OCI-LY7 (cell line): ENCODE measurements at regions not wholly inside any gene's neighbourhood (a gene's known extent, or its start where the extent isn't known, plus 50 kb on each side); places are given as distances from the start of the nearest gene placed in this dataset.

ENCODE experiments used
- BruUV-seq: library from RNA; stranded (reverse); fragments of 400-500 nt; replicated peaks from 2 replicates; lab custom pipeline; 2021; lab: Mats Ljungman, UMichigan
- CTCF ChIA-PET: fragments of 300-600 bp; sonication (Branson Sonifier 250); formaldehyde crosslinking; loops from one replicate; lab custom pipeline; 2022; ENCODE audit warnings: antibody characterized with exemption; ENCODE audit not compliant: unreplicated experiment; lab: Charles Lee
- POLR2A ChIA-PET: fragments of 300-600 bp; sonication (Branson Sonifier 250); formaldehyde crosslinking; loops from one replicate; lab custom pipeline; 2022; ENCODE audit warnings: antibody characterized with exemption; lab: Charles Lee
- DNase-seq: peaks from one replicate; pipeline ENCODE4 v3.0.0-alpha.2; 2015; ENCODE audit warnings: low spot score
- H2AFZ ChIP-seq: fragments of 200-600 bp; sonication (generic), shearing (Covaris generic); 2 replicates; pipeline ENCODE4 v1.6.1; 2014; ENCODE audit warnings: mild to moderate bottlenecking, antibody characterized with exemption, low read length, moderate library complexity
- H3K27ac ChIP-seq: fragments of 200-600 bp; sonication (generic); 2 replicates; pipeline ENCODE4 v1.5.1; 2014; ENCODE audit warnings: mixed run types, low read depth, mild to moderate bottlenecking, moderate library complexity, low read length, inconsistent platforms; ENCODE audit not compliant: poor library complexity, severe bottlenecking
- H3K36me3 ChIP-seq: fragments of 200-600 bp; sonication (generic); 2 replicates; pipeline ENCODE4 v1.6.1; 2014; ENCODE audit warnings: mild to moderate bottlenecking, antibody characterized with exemption, low read length, moderate library complexity, mixed read lengths; ENCODE audit not compliant: insufficient read depth
- H3K4me1 ChIP-seq: fragments of 200-600 bp; sonication (generic); 2 replicates; pipeline ENCODE4 v1.5.1; 2014; ENCODE audit warnings: mild to moderate bottlenecking, low read length; ENCODE audit not compliant: insufficient read depth, poor library complexity, severe bottlenecking
- H3K4me2 ChIP-seq: fragments of 200-600 bp; sonication (generic); 2 replicates; pipeline ENCODE4 v1.6.1; 2014; ENCODE audit warnings: mild to moderate bottlenecking, low read length
- H3K4me3 ChIP-seq: fragments of 200-600 bp; sonication (generic); 2 replicates; pipeline ENCODE4 v1.5.1; 2014; ENCODE audit warnings: mild to moderate bottlenecking, low read depth, low read length; ENCODE audit not compliant: poor library complexity, severe bottlenecking
- H3K79me2 ChIP-seq: fragments of 200-600 bp; sonication (generic); 2 replicates; pipeline ENCODE4 v1.6.1; 2016; ENCODE audit warnings: low read depth, mild to moderate bottlenecking, low read length, moderate library complexity, mixed read lengths; ENCODE audit not compliant: insufficient read depth
- H3K9me2 ChIP-seq: fragments of 200-600 bp; sonication (generic); 2 replicates; pipeline ENCODE4 v1.6.1; 2016; ENCODE audit warnings: mild to moderate bottlenecking, low read length, mixed read lengths; ENCODE audit not compliant: insufficient read depth
- H3K9me3 ChIP-seq: fragments of 200-600 bp; sonication (generic); 2 replicates; pipeline ENCODE4 v1.6.1; 2014; ENCODE audit warnings: mild to moderate bottlenecking, mixed run types, low read length, mixed read lengths
- H4K20me1 ChIP-seq: fragments of 200-600 bp; sonication (generic); 2 replicates; pipeline ENCODE4 v1.6.1; 2014; ENCODE audit warnings: mild to moderate bottlenecking, antibody characterized with exemption, low read length, moderate library complexity, mixed read lengths; ENCODE audit not compliant: insufficient read depth
- CTCF ChIP-seq: fragments of 200-600 bp; sonication (generic); conservative IDR thresholded peaks from 2 replicates; pipeline ENCODE4 v1.5.1; 2014; ENCODE audit warnings: mild to moderate bottlenecking, antibody characterized with exemption, low read length, moderate library complexity, mixed read lengths
- EZH2phosphoT487 ChIP-seq: fragments of 200-600 bp; sonication (generic); IDR thresholded peaks from 2 replicates; pipeline ENCODE4 v1.6.1; 2018; ENCODE audit warnings: low read depth, borderline replicate concordance, mild to moderate bottlenecking, mixed run types, antibody characterized with exemption, low read length, moderate library complexity, mixed read lengths
- intact Hi-C: fragments of 100-400 bp; cut with micrococcal nuclease; formaldehyde crosslinking; loops from one replicate; pipeline ENCODE4 v1.10.0; 2022; ENCODE audit not compliant: unreplicated experiment

- intact Hi-C loops: no loop called here
- TF ChIP-seq CTCF: no peak
- no TSS peak for BruUV-seq
Observed at GRCh38 chr1:58331156-58331555, 215.4 kb downstream of the OMA1 start.

GRCh38 chr1:58325866-58326265, 220.7 kb downstream of the OMA1 start:
- DNase-seq: no peak
- Histone ChIP-seq H3K4me2 (no peak overlapping the region), H3K36me3 (no peaks in the 10 kb centered on the region), H3K9me2 (no peaks in the 10 kb centered on the region), H2AFZ (no peak overlapping the region), H3K4me1 (no peaks in the 10 kb centered on the region), H3K9me3 (no peaks in the 10 kb centered on the region), H3K4me3 (no peak overlapping the region), H3K79me2 (no peaks in the 10 kb centered on the region), H4K20me1 (no peaks in the 10 kb centered on the region), H3K27ac (no peak overlapping the region)
- POLR2A ChIA-PET: interaction anchor here (0.6 to 1.5 kb wide), 4 partner anchors 8 to 506 kb away, joined by 3 to 4 read pairs (median 3); no protein-coding TSS in a partner anchor
- intact Hi-C loops: no loop called here
- BruUV-seq: no TSS peak
- TF ChIP-seq CTCF (no peak), EZH2phosphoT487 (no peak)
- CTCF ChIA-PET: no interaction called here

More at GRCh38 chr1:58331156-58331555, 215.4 kb downstream of the OMA1 start:
- no peak overlapping the region for H3K4me3 ChIP-seq
- no peaks in the 10 kb centered on the region for H3K9me2 ChIP-seq
- H2AFZ ChIP-seq: no peak overlapping the region
- no peaks in the 10 kb centered on the region for H4K20me1 ChIP-seq
- no peaks in the 10 kb centered on the region for H3K4me1 ChIP-seq
- no peak for DNase-seq
- H3K9me3 ChIP-seq: no peaks in the 10 kb centered on the region
- H3K4me2 ChIP-seq: no peak overlapping the region
- POLR2A ChIA-PET: interaction anchor here (0.5 kb wide), 1 partner anchor 1673 kb away, joined by 3 read pairs; no protein-coding TSS in a partner anchor
- H3K79me2 ChIP-seq: no peaks in the 10 kb centered on the region
- no peaks in the 10 kb centered on the region for H3K36me3 ChIP-seq
- CTCF ChIA-PET: no interaction called here
- H3K27ac ChIP-seq: no peak overlapping the region

GRCh38 chr1:58324558-58324957, 222.0 kb downstream of the OMA1 start:
- DNase-seq: no peak
- no peak overlapping the region for H2AFZ ChIP-seq
- intact Hi-C loops: no loop called here
- no peaks in the 10 kb centered on the region for H3K9me3 ChIP-seq
- H4K20me1 ChIP-seq: no peaks in the 10 kb centered on the region
- no TSS peak for BruUV-seq
- TF ChIP-seq EZH2phosphoT487 (no peak), CTCF (no peak)
- H3K4me2 ChIP-seq: no peak overlapping the region
- no peaks in the 10 kb centered on the region for H3K9me2 ChIP-seq
- H3K4me3 ChIP-seq: no peak overlapping the region
- no peaks in the 10 kb centered on the region for H3K36me3 ChIP-seq
- no peaks in the 10 kb centered on the region for H3K79me2 ChIP-seq
- H3K4me1 ChIP-seq: no peaks in the 10 kb centered on the region
- POLR2A ChIA-PET: interaction anchor here (0.7 kb wide), 1 partner anchor 1389 kb away, joined by 6 read pairs; no protein-coding TSS in a partner anchor
- CTCF ChIA-PET: no interaction called here
- H3K27ac ChIP-seq: no peak overlapping the region
